ENCODE measurements at regions not wholly inside any gene's neighbourhood (a gene's known extent, or its start where the extent isn't known, plus 50 kb on each side); places are given as distances from the start of the nearest gene placed in this dataset.

DNA sequence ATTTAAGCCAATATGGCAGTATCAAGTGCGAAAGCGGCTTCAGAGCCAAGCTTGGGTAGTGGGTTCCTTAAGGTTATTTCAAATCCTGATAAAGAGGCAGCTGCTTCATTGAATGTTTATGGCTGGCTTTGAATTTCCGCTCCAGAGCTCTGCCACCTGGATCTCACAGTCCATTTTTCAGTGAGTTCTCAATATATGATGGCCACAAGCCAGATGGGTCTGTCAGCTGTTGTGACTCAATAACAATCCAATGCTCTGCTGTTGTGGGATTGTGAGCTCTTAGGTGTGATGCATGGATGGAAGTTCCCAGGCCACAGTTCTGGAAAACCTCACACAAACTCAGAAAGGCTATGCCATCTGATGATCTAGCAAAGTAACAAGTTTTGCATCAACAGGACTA is 743.8 kb upstream of the LRRN3 start:
- TF ChIP-seq CTCF (IDR thresholded peaks at IDR 0.05) (no peak), EZH2 (IDR thresholded peaks at IDR 0.05) (no peak)

All from neural progenitor cell (in vitro differentiated cells).